H1 (cell line): ENCODE measurements at regions not wholly inside any gene's neighbourhood (a gene's known extent, or its start where the extent isn't known, plus 50 kb on each side); places are given as distances from the start of the nearest gene placed in this dataset.
"Not testable (repeated sequence)": the region's sequence is repeated elsewhere in the genome, so short reads cannot be mapped to it uniquely, and the experiment has no call there.

Experiments
- BRCA1 ChIP-seq: IDR thresholded peaks from 2 replicates; pipeline ENCODE4 v1.6.1; 2012; ENCODE audit warnings: low read depth, low read length, improper control_type of control experiment
- CBX8 ChIP-seq: fragments of 300-800, 300-1000 bp; sonication (generic); IDR thresholded peaks from 2 replicates; pipeline ENCODE4 v1.7.1; 2016; ENCODE audit warnings: low read depth, low read length, borderline replicate concordance
- POLR2A ChIP-seq, 2 experiments: IDR thresholded peaks; 1 replicate in 1 of 2; 2 replicates in 1 of 2; pipeline ENCODE4 v1.6.1; 2011; ENCODE audit warnings: low read depth in 2 of 2, low read length in 2 of 2, mild to moderate bottlenecking in 2 of 2; ENCODE audit errors: control extremely low read depth in 1 of 2
- POLR2AphosphoS5 ChIP-seq: IDR thresholded peaks from 2 replicates; pipeline ENCODE4 v1.6.1; 2011; ENCODE audit warnings: low read depth, low read length
- RNF2 ChIP-seq: fragments of 200-900, 300-1000 bp; sonication (generic); IDR thresholded peaks from 2 replicates; pipeline ENCODE4 v1.7.1; 2016; ENCODE audit warnings: borderline replicate concordance, low read depth, mild to moderate bottlenecking, antibody characterized with exemption, low read length; ENCODE audit not compliant: poor library complexity, severe bottlenecking; ENCODE audit errors: missing control alignments
- TAF1 ChIP-seq: IDR thresholded peaks from 2 replicates; pipeline ENCODE4 v1.6.1; 2011; ENCODE audit warnings: mild to moderate bottlenecking, low read depth, low read length
- TF ChIP-seq, protein P1 (sequence below): IDR thresholded peaks from 2 replicates; pipeline ENCODE4 v1.6.1; 2012; ENCODE audit warnings: inconsistent platforms
- TF ChIP-seq, protein P2 (sequence below), 3 experiments: IDR thresholded peaks; 1 replicate in 2 of 3; 2 replicates in 1 of 3; pipeline versions ENCODE4 v1.5.1 to v1.6.1; 2011; ENCODE audit warnings: low read length in 3 of 3, mild to moderate bottlenecking in 3 of 3, inconsistent platforms in 2 of 3, low read depth in 1 of 3, moderate library complexity in 1 of 3; ENCODE audit not compliant: insufficient read depth in 1 of 3; ENCODE audit errors: control extremely low read depth in 1 of 3
- TF ChIP-seq, protein P3 (sequence below): IDR thresholded peaks from 2 replicates; pipeline ENCODE4 v1.6.1; 2011; ENCODE audit warnings: low read length, improper control_type of control experiment

DNA sequence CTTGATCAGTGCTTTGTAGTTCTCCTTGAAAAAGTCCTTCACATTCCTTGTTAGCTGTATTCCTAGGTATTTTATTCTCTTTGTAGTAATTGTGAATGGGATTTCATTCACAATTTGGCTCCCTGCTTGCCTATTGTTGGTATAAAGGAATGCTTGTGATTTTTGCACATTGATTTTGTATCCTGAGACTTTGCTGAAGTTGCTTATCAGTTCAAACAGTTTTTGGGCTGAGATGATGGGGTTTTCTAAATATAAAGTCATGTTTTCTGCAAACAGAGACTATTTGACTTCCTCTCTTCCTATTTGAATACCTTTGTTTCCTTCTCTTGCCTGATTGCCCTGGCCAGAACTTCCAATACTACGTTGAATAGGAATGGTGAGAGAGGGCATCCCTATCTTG, 462.5 kb upstream of the GCFC2 start:
- not testable (repeated sequence) for TF ChIP-seq POLR2AphosphoS5; POLR2A (IDR thresholded peaks at IDR 0.05; ENCODE audit: control extremely low read depth in 1 of 2, low read depth in 2 of 2, low read length in 2 of 2); CBX8; RNF2; BRCA1; TAF1
- TF ChIP-seq, protein P1, sequence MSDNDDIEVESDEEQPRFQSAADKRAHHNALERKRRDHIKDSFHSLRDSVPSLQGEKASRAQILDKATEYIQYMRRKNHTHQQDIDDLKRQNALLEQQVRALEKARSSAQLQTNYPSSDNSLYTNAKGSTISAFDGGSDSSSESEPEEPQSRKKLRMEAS, result not testable (repeated sequence)
- TF ChIP-seq, protein P2, sequence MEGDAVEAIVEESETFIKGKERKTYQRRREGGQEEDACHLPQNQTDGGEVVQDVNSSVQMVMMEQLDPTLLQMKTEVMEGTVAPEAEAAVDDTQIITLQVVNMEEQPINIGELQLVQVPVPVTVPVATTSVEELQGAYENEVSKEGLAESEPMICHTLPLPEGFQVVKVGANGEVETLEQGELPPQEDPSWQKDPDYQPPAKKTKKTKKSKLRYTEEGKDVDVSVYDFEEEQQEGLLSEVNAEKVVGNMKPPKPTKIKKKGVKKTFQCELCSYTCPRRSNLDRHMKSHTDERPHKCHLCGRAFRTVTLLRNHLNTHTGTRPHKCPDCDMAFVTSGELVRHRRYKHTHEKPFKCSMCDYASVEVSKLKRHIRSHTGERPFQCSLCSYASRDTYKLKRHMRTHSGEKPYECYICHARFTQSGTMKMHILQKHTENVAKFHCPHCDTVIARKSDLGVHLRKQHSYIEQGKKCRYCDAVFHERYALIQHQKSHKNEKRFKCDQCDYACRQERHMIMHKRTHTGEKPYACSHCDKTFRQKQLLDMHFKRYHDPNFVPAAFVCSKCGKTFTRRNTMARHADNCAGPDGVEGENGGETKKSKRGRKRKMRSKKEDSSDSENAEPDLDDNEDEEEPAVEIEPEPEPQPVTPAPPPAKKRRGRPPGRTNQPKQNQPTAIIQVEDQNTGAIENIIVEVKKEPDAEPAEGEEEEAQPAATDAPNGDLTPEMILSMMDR (IDR thresholded peaks at IDR 0.05; ENCODE audit: control extremely low read depth in 1 of 3, insufficient read depth in 1 of 3, low read depth in 1 of 3, low read length in 3 of 3), result not testable (repeated sequence)
- TF ChIP-seq, protein P3, sequence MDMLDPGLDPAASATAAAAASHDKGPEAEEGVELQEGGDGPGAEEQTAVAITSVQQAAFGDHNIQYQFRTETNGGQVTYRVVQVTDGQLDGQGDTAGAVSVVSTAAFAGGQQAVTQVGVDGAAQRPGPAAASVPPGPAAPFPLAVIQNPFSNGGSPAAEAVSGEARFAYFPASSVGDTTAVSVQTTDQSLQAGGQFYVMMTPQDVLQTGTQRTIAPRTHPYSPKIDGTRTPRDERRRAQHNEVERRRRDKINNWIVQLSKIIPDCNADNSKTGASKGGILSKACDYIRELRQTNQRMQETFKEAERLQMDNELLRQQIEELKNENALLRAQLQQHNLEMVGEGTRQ, result not testable (repeated sequence)
